ENCODE measurements at regions not wholly inside any gene's neighbourhood (a gene's known extent, or its start where the extent isn't known, plus 50 kb on each side); places are given as distances from the start of the nearest gene placed in this dataset.

GRCh38 chr18:24993628-24994027 is 358.3 kb downstream of the ZNF521 start:
- DNase-seq: no peak

- peak; percentile 35 for DNase-seq
These were observed 356.9 kb downstream of the ZNF521 start for GRCh38 chr18:24995056-24995455.

GRCh38 chr18:24995755-24996154 is 356.2 kb downstream of the ZNF521 start:
- DNase-seq: no peak

- DNase-seq: no peak
These were observed 352.2 kb downstream of the ZNF521 start for GRCh38 chr18:24999650-25000267.

GRCh38 chr18:25001803-25002202 is 350.2 kb downstream of the ZNF521 start:
- DNase-seq: no peak

GRCh38 chr18:25005541-25006403 is 346.2 kb downstream of the ZNF521 start:
- no peak for DNase-seq

- DNase-seq: no peak
These were observed 341.2 kb downstream of the ZNF521 start for GRCh38 chr18:25010623-25011374.

All from DMS53 (cell line).